ENCODE measurements at regions not wholly inside any gene's neighbourhood (a gene's known extent, or its start where the extent isn't known, plus 50 kb on each side); places are given as distances from the start of the nearest gene placed in this dataset.
"Not testable (repeated sequence)": the region's sequence is repeated elsewhere in the genome, so short reads cannot be mapped to it uniquely, and the experiment has no call there.

DNA sequence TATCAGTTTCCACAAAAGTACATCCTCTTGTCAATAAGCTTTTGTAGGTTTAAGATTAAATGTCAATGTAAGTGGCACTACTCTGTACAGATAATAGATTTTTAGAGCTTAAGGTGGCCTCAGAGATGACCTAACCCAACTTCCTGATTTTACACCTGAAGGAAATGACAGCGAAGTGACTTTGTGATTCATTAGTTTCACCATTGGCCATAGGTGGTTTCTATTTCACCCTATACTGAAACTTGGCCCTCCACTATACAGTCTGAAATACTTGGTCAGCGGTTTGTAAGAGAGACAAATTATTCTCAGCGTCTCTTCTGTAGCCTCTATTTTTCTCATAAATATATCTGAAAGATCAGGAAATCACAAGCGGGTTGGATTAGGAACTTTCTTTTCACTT, 330.4 kb upstream of the FAM98A start:
- H3K27ac ChIP-seq: no peak overlapping the region
- no peak overlapping the region for H3K4me3 ChIP-seq

- Histone ChIP-seq H3K4me3 (no peak overlapping the region), H3K27ac (no peak overlapping the region)
Measured at GRCh38 chr2:33927756-33928155, 328.7 kb upstream of the FAM98A start.

DNA sequence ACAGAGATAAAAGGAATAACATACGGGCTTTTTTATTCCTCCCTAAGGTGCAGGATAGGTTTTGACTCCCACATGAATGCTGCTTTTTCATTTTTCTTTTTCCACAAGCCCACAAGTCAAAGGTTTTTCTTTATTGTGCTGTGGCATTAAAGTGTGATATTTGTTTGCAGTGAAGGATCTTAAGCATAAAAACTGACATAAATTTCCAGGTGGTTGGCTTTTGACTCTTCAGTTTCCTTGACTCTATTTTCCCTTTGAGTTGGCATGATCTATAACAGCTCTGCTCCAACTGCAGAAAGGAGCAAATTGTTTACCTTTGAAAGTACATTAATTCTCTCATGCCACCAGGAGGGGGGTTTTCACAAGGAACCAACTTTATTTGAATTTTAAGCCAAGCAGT, 326.2 kb upstream of the FAM98A start:
- Histone ChIP-seq H3K27ac (no peak overlapping the region), H3K4me3 (no peak overlapping the region)

DNA sequence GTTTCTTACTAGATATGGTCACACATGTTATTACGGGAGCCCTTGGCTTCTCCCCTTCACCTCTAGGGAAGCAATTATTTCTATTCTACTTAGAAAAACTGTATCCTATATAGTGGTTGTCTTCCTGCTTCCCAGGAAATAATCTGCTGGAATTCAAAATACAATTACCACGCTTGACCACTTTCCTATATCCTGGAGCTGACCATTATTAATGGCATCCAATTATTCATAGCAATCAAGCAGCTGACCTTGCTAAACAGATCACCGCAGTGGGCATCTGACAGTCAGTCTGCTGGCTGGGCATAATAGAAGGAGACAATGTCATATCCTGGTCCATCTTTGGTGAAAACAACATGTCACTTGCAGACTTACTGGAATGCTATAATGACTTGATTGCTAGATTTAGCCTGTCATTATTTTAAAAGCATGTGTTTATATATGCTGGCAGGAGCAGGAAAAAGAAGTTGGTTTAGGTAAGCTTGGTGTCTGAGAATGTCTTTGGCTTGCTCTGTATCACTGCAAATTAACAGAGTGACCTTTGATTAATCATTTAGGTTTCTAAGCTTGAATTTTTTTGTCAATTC, 325.6 kb upstream of the FAM98A start:
- no peak overlapping the region for H3K27ac ChIP-seq
- H3K4me3 ChIP-seq: no peak overlapping the region

DNA sequence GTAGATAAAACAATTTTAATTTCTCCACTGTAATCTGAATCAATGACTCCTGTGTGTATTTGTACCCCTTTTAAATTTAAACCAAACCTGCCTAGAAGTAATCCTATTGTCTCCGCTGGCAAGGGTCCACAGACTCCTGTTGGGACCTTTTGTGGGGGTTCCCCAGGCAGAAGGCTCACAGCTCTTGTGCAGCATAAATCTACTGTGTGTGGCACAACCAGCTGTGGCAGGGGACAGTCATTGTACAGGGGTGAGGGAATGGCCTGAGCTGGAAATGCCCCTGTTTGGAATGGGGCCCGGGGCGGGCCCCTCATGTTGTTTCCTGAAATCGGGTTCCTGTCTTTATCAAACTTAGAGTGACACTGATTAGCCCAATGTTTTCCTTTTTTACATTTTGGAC, 318.2 kb upstream of the FAM98A start:
- H3K4me3 ChIP-seq: no peak overlapping the region

DNA sequence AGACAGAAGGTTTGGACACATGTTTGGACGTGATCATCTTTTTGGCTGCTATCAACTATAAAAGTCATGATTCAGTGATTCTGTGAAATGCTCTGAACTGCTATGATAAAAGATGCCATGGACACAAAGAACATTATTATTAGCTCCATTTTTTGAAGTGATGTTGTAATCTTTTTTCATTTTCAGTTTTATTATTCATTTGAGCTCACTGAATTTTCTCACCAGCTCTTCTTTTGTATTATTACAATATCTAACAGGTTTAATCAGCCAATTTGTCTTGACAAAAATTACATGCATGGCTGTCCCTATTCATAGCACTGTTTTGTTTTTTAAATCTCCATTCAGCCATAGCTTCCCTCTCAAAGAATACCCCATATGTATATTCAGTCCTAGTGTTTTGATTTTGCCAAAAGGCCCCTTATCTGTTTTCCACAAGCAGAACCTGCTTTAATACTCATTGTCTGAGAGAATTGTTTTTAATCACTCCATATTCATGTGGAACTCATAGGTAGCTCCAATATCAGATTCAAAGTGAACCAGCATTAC, 314.0 kb upstream of the FAM98A start:
- no peak overlapping the region for H3K27ac ChIP-seq
- no peak overlapping the region for H3K4me3 ChIP-seq

More for the DNA sequence above, 318.2 kb upstream of the FAM98A start:
- H3K27ac ChIP-seq: no peak overlapping the region

DNA sequence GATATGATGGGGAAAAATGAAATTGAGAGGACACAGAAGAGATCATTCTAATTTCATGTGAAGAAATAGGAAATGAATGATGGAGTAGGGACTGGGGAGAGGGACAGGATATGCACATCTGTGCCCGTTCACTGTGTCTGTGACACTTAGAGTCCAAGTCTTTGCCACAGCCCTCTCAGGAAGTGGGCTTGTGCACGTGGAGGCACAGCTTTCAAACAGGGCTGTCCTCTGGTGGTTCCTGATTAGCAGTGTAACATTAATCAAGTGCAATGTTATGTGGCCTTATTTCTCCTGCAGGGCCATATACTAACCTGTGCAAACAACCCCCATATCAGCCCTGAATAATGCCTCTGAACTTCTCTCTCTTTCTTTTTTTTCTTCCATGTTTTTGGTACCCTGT, 312.2 kb upstream of the FAM98A start:
- Histone ChIP-seq H3K27ac (no peak overlapping the region), H3K4me3 (no peak overlapping the region)

GRCh38 chr2:33909945-33910695, 311.0 kb upstream of the FAM98A start:
- H3K27ac ChIP-seq: no peak overlapping the region
- H3K4me3 ChIP-seq: no peak overlapping the region

- H3K27ac ChIP-seq: no peak overlapping the region
Measured at GRCh38 chr2:33907866-33908265, 308.8 kb upstream of the FAM98A start.

DNA sequence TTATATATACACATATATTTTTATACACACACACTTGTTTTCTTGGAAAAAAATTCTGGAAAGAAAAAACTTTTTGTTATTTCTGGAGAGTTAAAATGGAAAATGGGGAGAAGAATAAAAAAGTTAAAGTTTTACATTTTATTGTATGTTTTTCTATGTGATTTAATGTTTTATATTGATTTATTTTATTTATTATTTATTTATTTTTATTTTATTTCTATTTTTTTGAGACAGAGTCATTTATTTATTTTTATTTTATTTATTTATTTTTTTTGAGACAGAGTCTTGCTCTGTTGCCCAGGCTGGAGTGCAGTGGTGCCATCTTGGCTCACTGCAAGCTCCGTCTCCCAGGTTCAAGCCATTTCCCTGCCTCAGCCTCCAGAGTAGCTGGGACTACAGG, 307.0 kb upstream of the FAM98A start:
- not testable (repeated sequence) for H3K27ac ChIP-seq, H3K4me3 ChIP-seq

More at GRCh38 chr2:33907866-33908265, 308.8 kb upstream of the FAM98A start:
- no peak overlapping the region for H3K4me3 ChIP-seq

DNA sequence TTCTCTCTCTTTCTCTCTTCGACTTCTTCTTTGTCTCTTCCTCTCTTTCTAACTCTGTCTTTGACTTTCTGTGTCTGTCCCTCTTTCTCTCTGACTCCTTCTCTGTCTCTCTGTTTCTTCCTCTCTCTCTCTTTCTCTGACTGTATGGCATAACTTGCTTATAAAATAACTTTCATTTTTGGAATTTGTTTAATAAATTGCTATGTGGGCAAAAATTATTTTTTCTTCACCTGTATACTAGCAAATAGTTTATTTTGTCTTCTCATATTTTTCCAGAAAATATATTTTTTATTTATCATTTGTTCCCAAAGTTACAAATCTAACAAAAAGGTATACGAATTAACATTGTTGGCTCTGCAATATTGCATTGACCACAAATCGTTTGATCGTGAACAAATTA, 305.7 kb upstream of the FAM98A start:
- no peak overlapping the region for H3K4me3 ChIP-seq

DNA sequence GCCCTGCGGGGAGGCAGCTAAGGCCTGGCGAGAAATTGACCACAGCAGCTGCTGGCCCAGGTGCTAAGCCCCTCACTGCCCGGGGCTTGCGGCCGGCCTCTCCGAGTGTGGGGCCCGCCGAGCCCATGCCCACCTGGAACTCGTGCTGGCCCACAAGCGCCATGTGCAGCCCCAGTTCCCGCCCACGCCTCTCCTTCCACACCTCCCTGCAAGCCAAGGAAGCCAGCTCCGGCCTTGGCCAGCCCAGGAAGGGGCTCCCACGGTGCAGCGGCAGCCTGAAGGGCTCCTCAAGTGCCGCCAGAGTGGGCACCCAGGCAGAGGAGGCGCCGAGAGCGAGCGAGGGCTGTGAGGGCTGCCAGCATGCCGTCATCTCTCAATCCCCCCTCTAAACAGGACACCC, 304.6 kb upstream of the FAM98A start:
- Histone ChIP-seq H3K4me3 (no peak overlapping the region), H3K27ac (no peak overlapping the region)

More for the DNA sequence above, 305.7 kb upstream of the FAM98A start:
- H3K27ac ChIP-seq: no peak overlapping the region

GRCh38 chr2:33903215-33903614, 304.1 kb upstream of the FAM98A start:
- Histone ChIP-seq H3K4me3 (no peak overlapping the region), H3K27ac (no peak overlapping the region)

DNA sequence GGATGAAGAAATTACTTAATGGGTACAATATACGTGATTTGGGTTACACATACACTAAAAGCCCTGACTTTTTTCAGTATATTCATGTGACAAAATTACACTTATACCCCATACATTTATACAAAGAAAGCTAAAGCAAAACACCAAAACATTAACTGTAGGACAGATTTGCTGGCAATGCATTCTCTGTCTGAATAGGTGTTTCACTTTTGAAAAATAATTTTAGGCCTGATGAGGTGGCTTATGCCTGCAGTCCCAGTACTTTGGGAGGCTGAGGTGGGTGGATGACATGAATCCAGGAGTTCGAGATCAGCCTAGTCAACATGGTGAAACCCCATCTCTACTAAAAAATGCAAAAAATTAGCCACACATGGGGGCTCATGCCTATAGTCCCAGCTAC, 301.5 kb upstream of the FAM98A start:
- Histone ChIP-seq H3K27ac (no peak overlapping the region), H3K4me3 (no peak overlapping the region)

DNA sequence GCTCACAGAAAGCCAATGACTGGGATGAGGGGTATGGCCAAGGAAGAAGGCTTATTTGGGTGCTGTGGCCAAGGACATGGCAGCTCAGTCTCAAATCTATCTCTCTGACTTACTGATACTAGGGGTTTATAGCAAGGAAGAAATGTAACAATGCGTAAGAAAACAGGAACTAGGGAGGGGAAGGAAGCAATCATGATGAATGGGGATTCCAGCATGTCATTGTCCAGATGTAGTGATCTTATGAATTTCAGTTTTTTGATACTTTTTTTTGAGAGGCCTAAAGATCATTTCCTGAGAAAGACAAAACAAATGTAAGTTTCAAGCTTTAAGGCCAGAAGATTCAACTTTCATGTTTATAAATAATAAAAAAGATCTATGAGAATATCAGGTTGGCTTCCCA, 298.6 kb upstream of the FAM98A start:
- H3K4me3 ChIP-seq: no peak overlapping the region
- H3K27ac ChIP-seq: no peak overlapping the region

- no peak overlapping the region for H3K27ac ChIP-seq
- H3K4me3 ChIP-seq: no peak overlapping the region
Measured at GRCh38 chr2:33893824-33894223, 294.7 kb upstream of the FAM98A start.

- no peak overlapping the region for H3K4me3 ChIP-seq
- H3K27ac ChIP-seq: no peak overlapping the region
Measured at GRCh38 chr2:33891616-33892015, 292.5 kb upstream of the FAM98A start.

DNA sequence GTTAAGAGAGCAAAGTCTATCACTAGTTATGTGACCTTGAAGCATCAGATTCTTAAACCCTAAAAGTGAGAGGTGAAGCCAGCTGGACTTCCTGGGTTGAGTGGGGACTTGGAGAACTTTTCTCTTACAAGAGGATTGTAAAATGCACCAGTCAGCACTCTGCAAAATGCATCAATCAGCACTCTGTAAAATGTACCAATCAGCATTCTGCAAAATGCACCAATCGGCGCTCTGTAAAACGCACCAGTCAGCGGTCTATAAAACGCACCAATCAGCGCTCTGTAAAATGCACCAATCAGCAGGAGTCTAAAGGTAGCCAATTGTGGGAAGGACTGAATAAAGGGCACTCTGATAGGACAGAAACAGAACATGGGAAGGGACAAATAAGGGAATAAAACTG, 291.6 kb upstream of the FAM98A start:
- no peak overlapping the region for H3K27ac ChIP-seq
- H3K4me3 ChIP-seq: no peak overlapping the region

DNA sequence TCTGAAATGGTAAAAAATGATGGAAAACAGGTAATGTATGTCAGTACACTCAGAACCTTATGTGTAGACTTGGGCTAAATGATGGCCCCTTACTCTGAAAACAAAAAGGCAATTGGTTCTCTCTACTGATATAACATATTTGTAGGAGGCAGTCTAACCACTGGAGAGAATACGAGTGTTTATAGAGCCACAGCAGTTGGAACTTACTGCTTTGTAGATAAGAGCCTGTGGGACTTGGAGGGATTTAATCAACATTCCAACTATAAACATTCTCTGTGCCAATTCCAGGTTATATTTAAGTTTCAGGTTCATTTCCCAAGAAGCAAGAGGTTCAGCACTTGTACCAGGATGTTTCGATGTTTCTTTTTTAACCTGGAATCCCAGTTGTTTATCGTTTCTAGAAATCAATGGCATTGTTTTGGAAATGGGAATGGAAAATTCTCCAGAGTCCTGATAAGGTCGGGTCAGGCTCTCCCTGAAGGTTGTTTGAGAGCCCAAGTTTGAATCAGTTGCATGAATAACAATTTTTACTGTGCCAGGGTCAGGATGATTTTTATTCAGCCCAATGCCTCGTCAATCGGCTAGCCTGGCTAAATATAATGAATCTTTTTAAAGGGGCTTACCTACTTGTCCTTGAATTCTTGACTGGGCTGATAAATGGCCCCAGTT, 278.4 kb upstream of the FAM98A start:
- Histone ChIP-seq H3K27ac (no peak overlapping the region), H3K4me3 (no peak overlapping the region)

DNA sequence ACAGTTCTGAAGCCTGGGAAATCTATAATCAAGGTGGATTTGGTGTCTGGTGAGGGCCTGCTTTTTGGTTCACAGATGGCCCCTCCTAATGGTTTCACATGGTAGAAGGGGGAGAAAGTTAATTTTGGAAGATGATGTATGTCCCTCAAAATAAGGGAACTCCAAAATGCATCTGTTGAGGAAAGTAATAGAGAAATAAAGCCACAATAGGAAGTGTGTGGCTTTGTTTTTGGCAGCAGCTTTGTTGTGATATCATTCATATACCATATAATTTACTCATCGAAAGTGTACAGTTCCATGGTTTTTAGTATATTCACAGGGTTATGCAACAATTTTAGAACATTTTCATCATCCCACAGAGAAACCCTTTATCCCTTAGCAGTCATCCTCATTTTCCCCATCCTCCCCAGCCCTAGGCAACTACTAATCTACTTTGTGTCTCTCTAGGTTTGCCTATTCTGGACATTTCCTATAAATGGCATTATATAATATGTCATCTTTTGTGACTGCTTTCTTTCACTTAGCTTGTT, 274.0 kb upstream of the FAM98A start:
- H3K4me3 ChIP-seq: no peak overlapping the region
- no peak overlapping the region for H3K27ac ChIP-seq

Data from skin epidermis (tissue), 12 donors.